ENCODE measurements at regions not wholly inside any gene's neighbourhood (a gene's known extent, or its start where the extent isn't known, plus 50 kb on each side); places are given as distances from the start of the nearest gene placed in this dataset.
A peak's percentile ranks its signal among the peaks of the same experiment; 100 is the strongest.

DNA sequence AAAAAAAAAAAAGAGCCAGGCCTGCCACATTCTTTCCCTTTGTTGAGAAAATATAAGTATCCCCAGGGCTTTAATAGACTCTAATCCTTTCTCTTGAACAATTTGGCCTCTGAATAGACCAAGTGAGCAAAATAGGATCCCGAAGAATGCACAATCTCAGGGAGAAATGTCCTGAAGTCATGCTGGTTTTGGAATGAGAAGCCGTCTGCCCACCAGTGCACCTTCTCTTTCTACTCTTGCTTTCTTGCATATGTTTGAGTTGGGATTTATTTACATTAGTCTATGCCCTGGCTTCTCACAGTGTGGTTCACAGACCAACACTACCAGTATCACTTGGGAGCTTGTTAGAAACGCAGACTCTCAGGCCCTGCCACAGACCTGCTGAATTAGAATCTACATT lies 153.0 kb downstream of the ZNF621 start:
- Mint-ChIP-seq H3K4me1 (peaks cover 8% of the 10 kb centered on the region), H3K27ac (ENCODE audit: unreplicated experiment) (peak overlapping the region; percentile 31), H3K4me3 (no peak overlapping the region), H3K9me3 (peaks cover 13% of the 10 kb centered on the region), H3K36me3 (ENCODE audit: low read depth) (no peaks in the 10 kb centered on the region), H3K27me3 (ENCODE audit: low read depth) (no peaks in the 10 kb centered on the region)
- DNase-seq (ENCODE audit: low read depth, low spot score): no peak
- TF ChIP-seq, protein P1, sequence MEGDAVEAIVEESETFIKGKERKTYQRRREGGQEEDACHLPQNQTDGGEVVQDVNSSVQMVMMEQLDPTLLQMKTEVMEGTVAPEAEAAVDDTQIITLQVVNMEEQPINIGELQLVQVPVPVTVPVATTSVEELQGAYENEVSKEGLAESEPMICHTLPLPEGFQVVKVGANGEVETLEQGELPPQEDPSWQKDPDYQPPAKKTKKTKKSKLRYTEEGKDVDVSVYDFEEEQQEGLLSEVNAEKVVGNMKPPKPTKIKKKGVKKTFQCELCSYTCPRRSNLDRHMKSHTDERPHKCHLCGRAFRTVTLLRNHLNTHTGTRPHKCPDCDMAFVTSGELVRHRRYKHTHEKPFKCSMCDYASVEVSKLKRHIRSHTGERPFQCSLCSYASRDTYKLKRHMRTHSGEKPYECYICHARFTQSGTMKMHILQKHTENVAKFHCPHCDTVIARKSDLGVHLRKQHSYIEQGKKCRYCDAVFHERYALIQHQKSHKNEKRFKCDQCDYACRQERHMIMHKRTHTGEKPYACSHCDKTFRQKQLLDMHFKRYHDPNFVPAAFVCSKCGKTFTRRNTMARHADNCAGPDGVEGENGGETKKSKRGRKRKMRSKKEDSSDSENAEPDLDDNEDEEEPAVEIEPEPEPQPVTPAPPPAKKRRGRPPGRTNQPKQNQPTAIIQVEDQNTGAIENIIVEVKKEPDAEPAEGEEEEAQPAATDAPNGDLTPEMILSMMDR (conservative IDR thresholded peaks at IDR 0.05): no peak

DNA sequence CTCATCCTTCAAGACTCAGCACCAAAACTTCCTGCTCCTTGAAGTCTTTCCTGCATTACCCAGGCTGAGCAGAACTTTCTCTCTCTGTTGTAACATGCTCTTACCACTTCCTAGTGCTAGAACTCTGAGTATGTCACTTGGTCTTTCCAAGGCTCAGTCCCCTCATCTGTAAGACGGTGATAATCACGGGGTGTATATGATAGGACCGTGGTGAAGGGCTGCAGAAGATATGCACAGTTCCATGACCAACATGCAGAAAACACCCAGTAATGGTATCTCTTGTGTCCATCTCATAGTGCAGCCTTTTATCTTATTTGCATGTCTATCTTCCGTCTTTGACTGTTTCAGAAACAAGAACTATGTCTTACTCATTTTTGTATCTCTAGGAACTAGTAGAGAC lies 154.5 kb downstream of the ZNF621 start:
- DNase-seq (ENCODE audit: low read depth, low spot score): no peak
- H3K27ac Mint-ChIP-seq (ENCODE audit: unreplicated experiment): no peak overlapping the region
- peaks cover 8% of the 10 kb centered on the region for H3K4me1 Mint-ChIP-seq
- H3K36me3 Mint-ChIP-seq (ENCODE audit: low read depth): no peaks in the 10 kb centered on the region
- peaks cover 10% of the 10 kb centered on the region for H3K9me3 Mint-ChIP-seq
- no peak overlapping the region for H3K4me3 Mint-ChIP-seq
- TF ChIP-seq, protein P1 (conservative IDR thresholded peaks at IDR 0.05): no peak
- no peaks in the 10 kb centered on the region for H3K27me3 Mint-ChIP-seq (ENCODE audit: low read depth)

DNA sequence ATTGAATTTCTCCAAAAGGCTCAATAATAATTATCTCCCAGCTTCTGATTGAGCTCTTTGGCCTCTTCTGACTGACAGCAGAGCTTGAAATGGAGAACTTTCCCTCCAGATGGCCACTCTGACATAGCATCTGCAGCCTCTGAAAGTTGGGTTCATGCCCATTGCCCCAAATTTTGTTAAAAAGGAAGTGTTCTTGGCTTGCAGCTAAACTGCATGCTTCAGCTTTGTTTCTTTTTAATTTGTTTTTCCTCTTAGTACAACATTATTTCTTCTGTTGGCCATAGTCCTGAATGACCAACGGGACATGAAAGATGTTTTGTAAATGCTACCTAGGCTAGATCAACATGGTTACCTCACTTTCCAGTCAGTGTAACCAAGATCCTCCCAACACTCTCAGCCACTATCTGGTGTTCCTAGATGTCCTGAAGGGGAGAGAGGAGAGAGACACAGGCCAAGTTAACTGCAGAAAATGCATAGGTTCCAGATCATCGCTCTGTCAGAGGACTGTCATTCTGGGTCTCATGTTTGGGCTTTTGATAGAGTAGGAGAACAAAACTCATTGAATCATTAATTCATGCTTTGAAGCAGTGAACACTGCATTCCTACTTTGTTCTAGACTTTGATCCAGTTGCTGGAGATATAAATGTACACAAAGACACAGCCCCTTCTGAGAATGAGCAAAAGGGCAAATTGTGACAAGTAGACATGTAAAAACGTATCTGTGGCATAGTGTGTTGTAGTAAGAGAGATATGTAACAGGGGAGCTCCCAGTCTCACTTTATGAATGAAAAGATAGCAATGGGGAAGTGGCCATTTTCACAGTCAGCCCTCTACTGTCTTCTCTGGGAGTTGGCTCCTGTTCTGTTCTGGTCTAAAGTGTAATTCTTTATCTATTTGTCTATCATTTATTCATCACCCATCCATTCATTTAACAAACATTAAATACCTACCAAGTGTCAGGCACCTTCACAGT lies 156.2 kb downstream of the ZNF621 start:
- Mint-ChIP-seq H3K27me3 (ENCODE audit: low read depth) (no peaks in the 10 kb centered on the region), H3K4me3 (no peak overlapping the region)

DNA sequence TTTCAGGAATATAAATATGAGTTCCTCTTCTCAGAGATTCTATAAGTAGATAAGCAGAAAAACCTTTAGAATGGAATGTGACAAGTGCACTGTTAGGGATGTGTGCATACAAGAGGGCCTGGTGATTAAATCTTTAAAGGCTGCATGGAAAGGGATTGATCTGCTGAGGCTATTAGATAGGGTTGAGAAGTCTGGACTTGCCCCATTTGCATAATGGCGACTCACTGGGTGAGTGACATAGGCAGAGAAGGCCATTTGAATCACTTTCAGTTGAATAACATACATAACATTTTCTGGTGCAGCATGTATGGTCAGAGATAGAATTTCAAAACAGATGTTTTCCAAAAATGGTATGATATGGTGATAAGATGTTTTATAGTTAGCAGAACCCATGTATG lies 156.9 kb downstream of the ZNF621 start:
- no peak for DNase-seq (ENCODE audit: low read depth, low spot score)
- Mint-ChIP-seq H3K4me3 (no peak overlapping the region), H3K9me3 (no peaks in the 10 kb centered on the region), H3K27ac (ENCODE audit: unreplicated experiment) (no peak overlapping the region), H3K4me1 (peaks cover 8% of the 10 kb centered on the region), H3K27me3 (ENCODE audit: low read depth) (no peaks in the 10 kb centered on the region), H3K36me3 (ENCODE audit: low read depth) (no peaks in the 10 kb centered on the region)
- TF ChIP-seq, protein P1 (conservative IDR thresholded peaks at IDR 0.05): no peak

More for the DNA sequence above, 156.2 kb downstream of the ZNF621 start:
- Mint-ChIP-seq H3K9me3 (no peaks in the 10 kb centered on the region), H3K36me3 (ENCODE audit: low read depth) (no peaks in the 10 kb centered on the region), H3K4me1 (peaks cover 8% of the 10 kb centered on the region), H3K27ac (ENCODE audit: unreplicated experiment) (no peak overlapping the region)
- TF ChIP-seq, protein P1 (conservative IDR thresholded peaks at IDR 0.05): no peak
- no peak for DNase-seq (ENCODE audit: low read depth, low spot score)

DNA sequence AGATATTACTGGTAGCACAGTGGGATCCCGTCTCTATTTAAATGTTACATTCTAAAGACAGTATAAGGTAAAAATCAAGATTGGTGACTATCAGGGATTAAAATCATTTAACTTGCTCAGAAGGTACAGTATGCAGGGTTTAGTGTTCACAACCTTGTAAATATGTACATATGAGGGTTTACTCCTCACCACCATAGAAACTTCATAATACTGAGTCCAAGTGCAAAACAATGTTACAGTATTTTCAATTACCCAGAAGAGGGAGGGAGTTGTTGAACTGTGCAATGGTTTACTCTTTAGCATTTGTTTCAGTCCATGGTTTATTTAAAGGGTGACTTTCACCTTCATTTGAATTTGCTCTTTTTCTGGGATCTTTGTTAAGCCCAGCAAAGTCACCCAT lies 165.1 kb downstream of the ZNF621 start:
- TF ChIP-seq, protein P1 (conservative IDR thresholded peaks at IDR 0.05): no peak
- H3K27ac Mint-ChIP-seq (ENCODE audit: unreplicated experiment): no peak overlapping the region
- H3K9me3 Mint-ChIP-seq: no peaks in the 10 kb centered on the region
- H3K4me3 Mint-ChIP-seq: no peak overlapping the region
- peaks cover 21% of the 10 kb centered on the region for H3K4me1 Mint-ChIP-seq
- no peaks in the 10 kb centered on the region for H3K27me3 Mint-ChIP-seq (ENCODE audit: low read depth)
- no peaks in the 10 kb centered on the region for H3K36me3 Mint-ChIP-seq (ENCODE audit: low read depth)
- no peak for DNase-seq (ENCODE audit: low read depth, low spot score)

All from neural crest cell (in vitro differentiated cells).